ENCODE measurements at regions not wholly inside any gene's neighbourhood (a gene's known extent, or its start where the extent isn't known, plus 50 kb on each side); places are given as distances from the start of the nearest gene placed in this dataset.

DNA sequence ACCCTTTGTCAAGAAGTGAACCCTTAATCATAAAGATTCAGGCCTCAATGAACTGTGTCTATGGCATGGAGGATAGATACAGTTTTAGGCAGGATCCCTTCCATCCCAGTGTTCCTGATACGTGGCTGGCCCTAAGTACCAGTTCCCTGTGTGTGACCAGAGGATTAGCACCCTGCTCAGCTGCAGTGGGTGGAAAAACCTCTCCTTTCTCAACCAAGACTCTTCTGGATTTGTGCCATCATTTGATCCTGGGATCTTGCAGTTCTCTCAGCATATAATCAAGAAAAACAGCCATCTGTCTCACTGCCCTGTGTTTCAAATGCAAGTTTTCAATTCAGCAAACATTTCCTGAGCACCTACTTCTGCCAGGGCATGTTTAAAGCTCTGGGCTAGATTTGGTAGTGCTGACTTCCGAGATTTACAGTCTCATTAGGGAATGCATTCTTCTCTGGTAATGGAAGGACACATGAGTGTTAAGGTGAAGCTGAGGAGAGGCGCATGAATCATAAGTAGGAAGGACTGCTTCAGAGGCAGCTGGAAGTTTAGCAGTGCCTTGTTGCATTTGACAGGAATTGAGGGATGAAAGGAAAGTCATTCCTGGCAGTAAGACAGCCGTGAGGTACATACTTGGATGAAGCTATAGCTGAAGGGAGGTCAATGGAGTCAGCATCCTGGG is 388.3 kb downstream of the MFSD1 start:
- Mint-ChIP-seq H3K27me3 (ENCODE audit: insufficient read depth) (peaks cover 11% of the 10 kb centered on the region), H3K4me1 (no peaks in the 10 kb centered on the region), H3K4me3 (no peak overlapping the region), H3K27ac (no peak overlapping the region), H3K9me3 (no peaks in the 10 kb centered on the region), H3K36me3 (ENCODE audit: low read depth) (no peaks in the 10 kb centered on the region)
- Histone ChIP-seq H3K4me1 (ENCODE audit: control insufficient read depth, insufficient read depth, low read length) (no peaks in the 10 kb centered on the region), H3K36me3 (ENCODE audit: control insufficient read depth, insufficient read depth, low read length) (no peaks in the 10 kb centered on the region), H3K9ac (ENCODE audit: extremely low read depth, low read length, poor library complexity, severe bottlenecking) (no peak overlapping the region), H3K4me3 (ENCODE audit: low read length) (no peak overlapping the region), H3K27me3 (ENCODE audit: control insufficient read depth, insufficient read depth, low read length, poor library complexity, severe bottlenecking) (peaks cover 43% of the 10 kb centered on the region), H3K9me3 (ENCODE audit: control insufficient read depth, low read length) (no peaks in the 10 kb centered on the region), H3K27ac (ENCODE audit: low read depth, low read length) (no peak overlapping the region)
- DNase-seq: no peak
- TF ChIP-seq, protein P1, sequence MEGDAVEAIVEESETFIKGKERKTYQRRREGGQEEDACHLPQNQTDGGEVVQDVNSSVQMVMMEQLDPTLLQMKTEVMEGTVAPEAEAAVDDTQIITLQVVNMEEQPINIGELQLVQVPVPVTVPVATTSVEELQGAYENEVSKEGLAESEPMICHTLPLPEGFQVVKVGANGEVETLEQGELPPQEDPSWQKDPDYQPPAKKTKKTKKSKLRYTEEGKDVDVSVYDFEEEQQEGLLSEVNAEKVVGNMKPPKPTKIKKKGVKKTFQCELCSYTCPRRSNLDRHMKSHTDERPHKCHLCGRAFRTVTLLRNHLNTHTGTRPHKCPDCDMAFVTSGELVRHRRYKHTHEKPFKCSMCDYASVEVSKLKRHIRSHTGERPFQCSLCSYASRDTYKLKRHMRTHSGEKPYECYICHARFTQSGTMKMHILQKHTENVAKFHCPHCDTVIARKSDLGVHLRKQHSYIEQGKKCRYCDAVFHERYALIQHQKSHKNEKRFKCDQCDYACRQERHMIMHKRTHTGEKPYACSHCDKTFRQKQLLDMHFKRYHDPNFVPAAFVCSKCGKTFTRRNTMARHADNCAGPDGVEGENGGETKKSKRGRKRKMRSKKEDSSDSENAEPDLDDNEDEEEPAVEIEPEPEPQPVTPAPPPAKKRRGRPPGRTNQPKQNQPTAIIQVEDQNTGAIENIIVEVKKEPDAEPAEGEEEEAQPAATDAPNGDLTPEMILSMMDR (conservative IDR thresholded peaks at IDR 0.05): no peak
- WGBS, 2 experiments (ENCODE audit: insufficient coverage in 1 of 2, insufficient read length in 1 of 2): 88 to 97% methylated on average over 4 of the region's 4 CpGs

DNA sequence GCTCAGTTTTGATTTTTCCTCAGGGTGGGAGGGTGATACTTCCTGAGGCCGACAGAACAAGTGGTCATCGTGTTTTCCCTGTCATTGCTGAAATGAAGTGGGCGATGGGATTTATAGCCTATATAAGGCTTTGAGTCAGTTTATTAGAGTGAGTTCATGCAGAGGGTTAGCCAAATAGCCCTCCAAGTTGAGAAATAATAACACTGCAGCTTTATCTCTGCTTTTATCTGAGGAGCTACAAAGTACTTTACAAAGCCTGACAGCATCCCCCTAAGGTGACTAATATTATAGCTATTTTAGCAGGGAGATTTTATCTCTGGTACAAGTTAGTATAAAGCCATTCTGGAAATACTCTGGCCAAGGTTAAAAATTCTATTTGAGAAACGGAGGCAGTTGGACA is 389.6 kb downstream of the MFSD1 start:
- H3K27ac Mint-ChIP-seq: no peak overlapping the region
- Histone ChIP-seq H3K27ac (ENCODE audit: low read depth, low read length) (no peak overlapping the region), H3K4me1 (ENCODE audit: control insufficient read depth, insufficient read depth, low read length) (no peaks in the 10 kb centered on the region), H3K36me3 (ENCODE audit: control insufficient read depth, insufficient read depth, low read length) (no peaks in the 10 kb centered on the region), H3K9ac (ENCODE audit: extremely low read depth, low read length, poor library complexity, severe bottlenecking) (no peak overlapping the region), H3K27me3 (ENCODE audit: control insufficient read depth, insufficient read depth, low read length, poor library complexity, severe bottlenecking) (peaks cover 43% of the 10 kb centered on the region), H3K9me3 (ENCODE audit: control insufficient read depth, low read length) (no peaks in the 10 kb centered on the region), H3K4me3 (ENCODE audit: low read length) (no peak overlapping the region)
- H3K27me3 Mint-ChIP-seq (ENCODE audit: insufficient read depth): peaks cover 11% of the 10 kb centered on the region
- TF ChIP-seq, protein P1 (conservative IDR thresholded peaks at IDR 0.05): no peak
- H3K4me1 Mint-ChIP-seq: no peaks in the 10 kb centered on the region
- WGBS, 2 experiments (ENCODE audit: insufficient coverage in 1 of 2, insufficient read length in 1 of 2): 92 to 93% methylated on average over 3 to 4 of the region's 4 CpGs
- no peaks in the 10 kb centered on the region for H3K36me3 Mint-ChIP-seq (ENCODE audit: low read depth)
- DNase-seq: no peak
- H3K4me3 Mint-ChIP-seq: no peak overlapping the region
- H3K9me3 Mint-ChIP-seq: no peaks in the 10 kb centered on the region

DNA sequence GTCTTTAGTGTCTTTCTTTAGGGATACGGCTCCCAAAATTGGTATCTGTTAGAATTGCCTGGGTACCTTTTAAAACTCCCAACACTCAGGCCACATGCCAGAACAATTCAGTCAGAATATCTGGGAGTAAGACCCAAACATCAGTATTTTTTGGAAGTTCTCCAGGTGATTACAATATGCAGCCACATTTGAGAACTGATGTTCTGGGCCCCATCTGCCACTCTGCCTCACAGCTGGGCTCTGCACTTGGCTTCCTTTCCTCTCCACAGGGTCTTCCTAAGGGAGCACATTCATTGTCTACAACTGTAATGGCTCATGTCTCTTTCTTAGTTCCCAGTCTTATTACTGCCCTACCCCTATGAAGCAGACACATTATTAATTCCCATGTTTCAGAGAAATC is 394.5 kb downstream of the MFSD1 start:
- no peak for DNase-seq
- Histone ChIP-seq H3K4me3 (ENCODE audit: low read length) (no peak overlapping the region), H3K27me3 (ENCODE audit: control insufficient read depth, insufficient read depth, low read length, poor library complexity, severe bottlenecking) (peaks cover 30% of the 10 kb centered on the region), H3K36me3 (ENCODE audit: control insufficient read depth, insufficient read depth, low read length) (no peaks in the 10 kb centered on the region), H3K27ac (ENCODE audit: low read depth, low read length) (no peak overlapping the region), H3K9me3 (ENCODE audit: control insufficient read depth, low read length) (peaks cover 9% of the 10 kb centered on the region), H3K9ac (ENCODE audit: extremely low read depth, low read length, poor library complexity, severe bottlenecking) (no peak overlapping the region), H3K4me1 (ENCODE audit: control insufficient read depth, insufficient read depth, low read length) (no peaks in the 10 kb centered on the region)
- 94 to 100% methylated on average over 1 of the region's 1 CpG for WGBS, 2 experiments (ENCODE audit: insufficient coverage in 1 of 2, insufficient read length in 1 of 2)
- TF ChIP-seq, protein P1 (conservative IDR thresholded peaks at IDR 0.05): no peak
- Mint-ChIP-seq H3K36me3 (ENCODE audit: low read depth) (no peaks in the 10 kb centered on the region), H3K9me3 (peaks cover 8% of the 10 kb centered on the region), H3K27ac (no peak overlapping the region), H3K27me3 (ENCODE audit: insufficient read depth) (peaks cover 12% of the 10 kb centered on the region), H3K4me1 (no peaks in the 10 kb centered on the region), H3K4me3 (no peak overlapping the region)

All from endodermal cell (in vitro differentiated cells).